ENCODE measurements at regions not wholly inside any gene's neighbourhood (a gene's known extent, or its start where the extent isn't known, plus 50 kb on each side); places are given as distances from the start of the nearest gene placed in this dataset.
"Not testable (repeated sequence)": the region's sequence is repeated elsewhere in the genome, so short reads cannot be mapped to it uniquely, and the experiment has no call there.

DNA sequence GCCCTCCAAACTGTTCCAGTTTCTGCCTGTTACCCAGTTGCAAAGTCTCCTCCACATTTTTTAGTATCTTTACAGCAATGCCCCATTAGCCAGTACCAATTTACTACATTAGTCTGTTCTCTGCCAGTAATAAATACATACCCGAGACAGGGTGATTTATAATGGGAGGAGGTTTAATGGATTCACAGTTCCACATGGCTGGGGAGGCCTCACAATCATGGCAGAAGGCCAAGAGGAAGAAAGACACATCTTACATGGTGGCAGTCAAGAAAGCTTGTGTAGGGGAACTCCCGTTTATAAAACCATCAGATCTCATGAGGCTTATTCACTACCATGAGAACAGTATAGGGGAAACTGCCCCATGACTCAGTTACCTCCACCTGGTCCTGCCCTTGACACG, 600.7 kb upstream of the CDH6 start:
- no peak for DNase-seq

DNA sequence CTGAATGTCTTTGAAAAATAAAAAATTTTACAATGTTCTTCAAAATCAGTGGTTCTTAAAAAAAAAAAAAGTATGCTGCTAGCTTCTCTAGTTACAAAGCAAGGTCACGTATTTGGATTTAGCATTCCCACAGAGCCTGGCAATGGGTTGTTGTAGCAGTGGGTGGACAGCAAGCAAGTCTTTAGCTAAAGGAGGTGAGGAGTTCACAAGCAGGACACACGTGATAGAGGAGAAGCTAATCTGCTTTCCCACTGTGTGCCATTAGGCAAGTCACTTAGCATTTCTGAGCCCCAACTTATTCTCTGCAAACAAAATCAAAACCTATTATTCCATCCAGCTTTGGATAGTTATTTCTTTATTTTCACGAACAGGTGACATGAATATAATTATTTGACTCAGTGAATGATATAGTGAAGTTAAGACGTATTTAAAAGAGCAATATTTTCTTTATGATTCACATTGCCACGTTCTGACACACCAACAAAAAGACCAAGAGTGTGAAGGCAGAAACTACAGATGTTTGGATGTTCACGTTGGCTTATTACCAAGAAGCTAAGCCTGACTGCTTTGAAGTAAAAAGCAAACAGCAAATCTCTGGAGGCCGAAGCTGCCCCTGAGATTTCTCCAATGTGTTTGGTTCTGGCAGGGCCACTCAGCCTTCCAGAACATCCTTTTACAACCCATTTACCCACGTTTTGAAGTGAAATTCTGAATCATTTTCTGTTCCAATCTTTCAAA, 612.1 kb upstream of the CDH6 start:
- DNase-seq: peak; percentile 1

DNA sequence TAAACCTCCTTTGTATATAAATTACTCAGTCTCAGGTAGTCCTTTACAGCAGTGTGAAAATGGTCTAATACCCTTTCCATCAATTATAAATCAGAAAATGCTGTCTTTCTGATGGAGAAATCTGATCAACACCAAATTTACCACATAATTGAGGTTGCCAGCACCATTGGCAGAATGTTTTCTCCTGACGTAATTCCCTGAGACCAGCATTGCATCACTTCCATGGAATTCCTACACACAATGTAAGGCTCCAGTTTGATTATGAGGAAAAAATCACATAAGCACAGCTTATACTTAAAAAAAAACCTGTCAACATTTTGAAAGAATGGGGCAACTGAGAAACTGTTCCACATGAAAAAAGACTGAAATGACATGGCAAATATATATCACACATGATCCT, 618.7 kb upstream of the CDH6 start:
- no peak for DNase-seq

DNA sequence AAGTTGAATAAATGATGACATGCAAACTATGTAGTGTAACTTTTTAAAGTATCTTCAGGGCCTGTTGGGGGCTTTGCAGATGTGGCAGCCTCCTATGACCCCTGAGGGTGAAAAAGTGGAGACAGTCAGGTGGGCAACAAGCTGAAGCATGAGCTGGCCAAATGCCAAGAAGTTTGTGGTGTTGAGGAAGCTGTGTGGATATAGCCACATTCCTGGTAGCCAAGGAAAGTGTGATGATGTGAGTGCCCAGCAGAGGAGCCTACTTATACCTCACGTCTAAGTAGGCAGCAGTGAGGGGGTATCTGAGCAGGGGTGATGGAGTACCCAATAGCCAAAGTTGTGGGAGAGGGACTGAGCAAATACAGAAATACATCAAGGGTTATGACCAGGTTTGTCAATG, 621.2 kb upstream of the CDH6 start:
- peak; percentile 6 for DNase-seq

DNA sequence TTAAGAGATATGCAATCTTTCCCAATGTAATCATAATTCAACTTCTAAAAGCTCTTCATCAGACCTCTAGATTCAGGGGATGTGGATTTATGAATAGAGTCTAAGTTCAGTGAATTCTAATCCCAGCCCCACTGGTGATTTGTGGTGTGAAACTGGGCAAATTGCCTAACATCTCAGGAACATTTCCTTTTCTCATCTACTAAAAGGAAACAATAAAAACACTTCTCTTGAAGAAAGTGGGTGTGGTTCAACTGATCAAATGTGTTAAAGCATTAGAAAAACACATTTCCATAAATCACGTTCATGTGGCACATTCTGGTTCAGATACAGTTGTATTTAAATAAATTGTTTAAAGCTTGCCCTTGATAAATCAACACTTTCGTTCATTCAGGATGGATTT, 631.7 kb upstream of the CDH6 start:
- no peak for DNase-seq

DNA sequence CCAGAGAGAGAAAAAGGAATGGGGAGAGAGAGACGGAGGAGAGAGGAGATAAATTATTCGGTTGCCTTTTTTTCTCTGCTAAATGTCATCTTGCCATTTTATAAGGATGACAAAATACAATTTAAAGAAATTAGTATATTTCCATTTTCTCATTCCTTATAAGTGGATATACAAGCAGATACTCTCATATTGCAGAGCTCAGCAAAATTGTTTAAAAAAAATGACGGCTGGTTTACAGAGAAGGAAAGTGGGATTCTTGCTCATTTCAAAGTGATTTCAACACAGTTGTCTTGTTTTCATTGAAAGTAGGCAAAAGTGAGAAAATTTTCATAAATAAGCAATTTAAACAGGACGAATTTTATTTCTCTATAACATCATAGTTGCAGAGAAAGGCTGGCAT, 641.9 kb upstream of the CDH6 start:
- no peak for DNase-seq

DNA sequence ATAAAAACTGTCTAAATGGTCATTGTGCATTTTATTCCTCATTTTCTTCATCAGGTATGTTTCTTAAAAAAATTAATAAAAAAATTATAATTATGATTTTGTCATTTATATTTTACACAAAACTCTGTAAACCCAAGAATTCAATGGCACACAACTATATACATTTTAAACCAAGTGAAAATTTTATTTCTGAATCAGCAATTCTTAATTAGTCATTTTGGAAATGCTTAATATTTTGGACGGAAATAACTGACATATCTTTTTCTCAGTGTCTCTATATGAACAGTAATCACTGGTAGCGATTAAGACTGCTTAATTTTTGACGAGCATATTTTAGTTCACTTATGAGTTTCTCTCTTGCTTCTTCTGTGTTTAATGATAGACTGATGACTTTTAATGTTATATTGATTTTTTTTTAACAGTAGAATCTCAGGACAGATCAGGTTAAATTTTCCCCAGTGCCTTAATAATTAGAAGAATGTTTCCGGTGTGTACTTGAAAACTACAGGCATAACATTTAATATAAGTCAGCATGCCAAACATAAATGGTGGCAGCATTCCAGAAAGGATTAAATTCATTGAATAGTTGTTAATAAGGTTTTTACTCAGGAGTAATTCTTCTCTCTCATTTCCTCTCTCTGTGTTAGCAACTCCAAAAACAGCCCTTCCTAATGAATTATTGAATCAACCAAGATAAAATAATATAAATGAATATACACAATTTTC, 644.7 kb upstream of the CDH6 start:
- no peak for DNase-seq

DNA sequence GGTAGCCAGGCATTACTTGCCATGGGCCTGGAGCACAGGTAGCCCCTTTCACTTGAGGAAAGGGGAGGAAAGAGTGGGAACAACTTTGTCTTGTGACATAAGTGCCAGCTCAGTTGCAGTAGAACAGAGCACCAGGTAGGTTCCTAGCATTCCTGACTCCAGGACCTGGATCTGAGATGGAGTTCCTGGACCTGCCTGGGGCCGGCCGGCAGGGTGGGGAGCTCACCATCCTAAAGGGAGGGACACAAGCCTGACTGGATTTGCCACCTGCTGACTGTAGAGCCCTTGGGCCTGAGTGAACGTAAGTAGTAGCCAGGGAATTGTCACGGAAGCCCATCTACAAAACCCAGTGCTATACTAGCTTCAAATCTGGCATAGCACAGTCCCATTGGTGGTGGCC, 653.3 kb upstream of the CDH6 start:
- DNase-seq: no peak

DNA sequence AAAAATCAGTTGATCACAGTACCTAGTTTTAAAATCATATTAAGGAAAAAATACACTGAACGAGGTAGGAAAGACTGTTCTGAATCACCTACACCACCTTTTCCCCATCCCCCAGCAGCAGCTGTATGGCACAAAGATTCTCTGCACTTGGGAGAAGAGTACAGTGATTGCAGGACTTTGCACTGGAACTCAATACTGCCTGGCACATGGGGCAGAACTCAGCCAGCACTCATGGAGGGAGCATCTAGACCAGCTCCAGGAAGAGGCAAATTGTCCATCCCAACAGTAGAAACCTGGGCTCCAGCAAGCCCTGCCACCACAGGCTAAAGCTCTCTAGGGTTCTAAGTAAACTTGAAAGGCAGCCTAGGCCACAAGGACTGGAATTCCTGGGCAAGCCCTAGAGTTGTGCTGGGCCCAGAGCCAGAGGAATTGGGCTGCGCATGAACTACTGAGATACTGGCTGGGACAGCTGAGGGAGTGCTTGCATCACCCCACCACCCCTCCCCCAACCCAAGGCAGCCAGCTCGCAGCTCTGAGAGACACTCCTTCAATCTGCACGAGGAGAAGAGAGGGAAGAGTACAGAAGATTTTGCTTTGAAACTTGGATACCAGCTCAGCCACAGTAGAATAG, 654.4 kb upstream of the CDH6 start:
- DNase-seq: peak; percentile 32

DNA sequence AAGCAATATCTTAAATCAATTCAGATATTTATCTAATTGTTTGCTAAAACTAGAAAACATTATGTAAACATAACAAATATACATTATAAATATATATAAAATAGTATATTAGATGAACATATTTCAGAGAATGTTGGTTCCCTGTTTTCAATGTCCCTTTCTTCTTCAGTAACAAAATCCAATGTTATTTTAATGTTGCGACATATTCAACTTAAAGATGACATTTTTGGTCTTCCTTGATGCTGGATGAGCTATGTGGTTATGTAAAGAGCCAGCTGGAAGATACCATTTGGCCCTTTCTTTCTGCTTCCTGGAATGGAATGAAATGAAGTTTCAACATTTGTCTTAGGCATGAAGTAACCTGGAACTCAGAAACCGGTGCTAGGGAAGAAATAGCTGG, 668.1 kb upstream of the CDH6 start:
- no peak for DNase-seq

DNA sequence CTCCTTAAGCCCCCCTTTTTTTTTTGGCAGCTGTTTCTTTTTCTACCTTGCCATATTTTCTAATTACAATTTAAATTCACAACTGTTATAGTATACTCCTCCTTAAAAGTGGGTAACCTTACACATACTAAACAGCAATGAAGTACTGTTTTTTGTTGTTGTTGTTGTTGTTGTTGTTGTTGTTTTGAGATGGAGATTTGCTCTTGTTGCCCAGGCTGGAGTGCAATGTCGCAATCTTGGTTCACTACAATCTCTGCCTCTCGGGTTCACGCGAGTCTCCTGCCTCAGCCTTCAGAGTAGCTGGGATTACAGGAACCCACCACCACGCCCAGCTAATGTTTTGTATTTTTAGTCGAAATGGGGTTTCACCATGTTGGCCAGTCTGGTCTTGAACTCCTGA, 669.1 kb upstream of the CDH6 start:
- no peak for DNase-seq

DNA sequence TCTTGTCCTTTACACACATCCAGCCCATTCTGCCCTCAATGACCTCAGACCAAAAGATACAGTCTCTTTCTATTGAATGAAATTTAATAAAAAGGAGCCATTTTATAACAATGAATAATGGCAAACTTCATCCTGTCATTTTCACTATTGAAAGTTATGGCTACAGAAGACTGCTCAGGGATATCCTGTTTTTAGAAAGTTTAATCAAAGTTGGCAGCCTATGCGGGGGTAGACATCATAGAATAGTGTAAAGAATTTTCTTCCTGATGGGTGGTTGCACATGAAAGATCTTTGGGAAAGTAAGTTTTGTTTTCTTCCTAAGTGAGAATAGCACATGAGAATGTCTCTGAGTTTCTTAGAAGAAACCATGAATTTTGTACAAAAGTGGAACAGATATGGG, 670.4 kb upstream of the CDH6 start:
- no peak for DNase-seq

DNA sequence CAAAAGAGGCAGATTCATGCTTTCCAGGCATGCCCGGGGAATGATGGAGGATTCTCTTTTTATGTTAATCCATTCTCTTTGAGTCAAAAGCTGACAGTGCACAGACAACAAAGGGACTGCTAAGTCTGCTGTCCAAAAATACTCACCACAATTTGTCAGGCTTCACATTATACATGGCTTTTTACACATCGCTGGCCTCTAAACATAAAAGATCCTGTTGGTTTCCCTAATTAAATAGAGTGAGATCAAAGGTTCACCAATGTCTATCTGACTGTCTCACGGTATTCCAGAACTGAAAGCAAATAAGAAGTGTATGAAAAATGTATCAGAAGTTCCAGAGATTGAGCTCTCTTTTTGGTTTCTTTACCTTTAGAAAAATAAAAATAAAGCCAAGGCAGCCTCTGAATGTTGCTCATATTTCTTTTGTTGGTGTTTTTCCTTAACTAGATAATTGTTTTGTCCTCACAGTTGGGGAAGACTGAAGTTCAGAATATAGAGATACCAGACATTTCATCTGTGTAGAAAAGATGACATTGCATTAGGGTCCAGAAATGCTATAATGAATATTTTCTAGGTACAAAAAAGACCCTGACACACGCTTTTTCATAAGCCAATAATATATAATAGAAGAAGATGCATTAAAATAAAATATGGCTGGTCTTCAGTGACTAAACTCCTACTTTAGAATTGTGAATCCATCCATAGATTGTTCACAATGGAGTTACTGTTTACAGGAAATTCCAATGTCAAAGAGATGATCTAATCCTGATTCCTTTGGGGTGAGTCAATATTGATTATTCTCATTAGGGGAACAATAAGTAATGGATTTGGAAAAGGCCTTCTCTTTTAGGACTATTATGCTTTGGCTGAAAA, 688.2 kb upstream of the CDH6 start:
- DNase-seq: peak; percentile 74

DNA sequence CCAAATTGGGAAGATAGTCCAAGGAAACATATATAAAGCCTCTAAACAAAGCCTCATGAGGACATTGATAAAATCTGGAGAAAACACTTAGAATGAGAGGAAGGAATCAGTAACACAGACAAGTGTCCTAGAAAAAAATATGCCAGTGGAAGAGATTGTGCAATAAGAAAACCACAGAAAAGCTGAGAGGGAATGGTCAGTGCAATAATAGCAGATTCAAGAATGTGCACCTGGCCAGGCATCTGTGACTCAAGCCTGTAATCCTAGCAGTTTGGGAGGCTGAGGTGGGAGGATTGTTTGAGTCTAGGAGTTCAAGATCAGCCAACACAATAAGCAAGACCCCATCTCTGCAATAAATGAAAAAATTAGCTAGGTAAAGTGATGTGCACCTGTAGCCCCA, 691.2 kb upstream of the CDH6 start:
- no peak for DNase-seq

DNA sequence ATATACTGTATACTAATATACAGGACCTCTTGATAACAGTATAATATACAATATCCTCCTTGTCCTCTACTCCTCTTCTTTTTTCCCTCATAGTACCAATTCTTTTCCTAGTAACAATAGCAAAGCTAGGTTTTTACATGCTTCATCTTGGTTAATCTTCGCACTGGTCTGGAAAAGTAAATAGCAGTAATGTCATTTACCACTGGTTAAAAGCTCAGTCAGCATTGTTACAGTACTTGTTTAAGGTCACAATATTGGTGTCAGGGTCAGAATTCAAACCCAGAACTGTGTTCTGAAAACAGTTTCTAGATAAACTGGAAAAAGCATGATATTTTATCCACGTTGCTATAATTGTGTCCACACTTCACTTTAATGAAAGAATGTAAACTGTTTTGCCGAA, 692.4 kb upstream of the CDH6 start:
- no peak for DNase-seq

DNA sequence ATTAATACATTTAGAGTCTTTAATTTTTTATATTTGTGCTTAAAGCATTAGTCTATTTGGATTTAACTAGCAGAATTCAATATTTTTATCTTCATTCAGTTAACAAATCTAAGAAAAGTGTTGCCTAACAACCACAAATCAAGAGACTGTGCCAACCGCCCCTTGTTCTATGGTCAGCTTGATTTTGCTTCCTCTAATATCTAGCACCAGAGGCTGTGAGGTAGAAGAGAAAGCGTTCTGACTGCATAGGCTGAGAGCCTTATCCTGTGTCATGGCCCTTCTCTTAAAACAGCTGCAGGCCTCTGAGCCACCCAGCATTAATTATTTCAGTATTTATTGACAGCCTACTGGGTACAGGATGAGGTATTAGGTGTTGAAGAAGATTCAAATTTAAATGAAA, 693.0 kb upstream of the CDH6 start:
- no peak for DNase-seq

DNA sequence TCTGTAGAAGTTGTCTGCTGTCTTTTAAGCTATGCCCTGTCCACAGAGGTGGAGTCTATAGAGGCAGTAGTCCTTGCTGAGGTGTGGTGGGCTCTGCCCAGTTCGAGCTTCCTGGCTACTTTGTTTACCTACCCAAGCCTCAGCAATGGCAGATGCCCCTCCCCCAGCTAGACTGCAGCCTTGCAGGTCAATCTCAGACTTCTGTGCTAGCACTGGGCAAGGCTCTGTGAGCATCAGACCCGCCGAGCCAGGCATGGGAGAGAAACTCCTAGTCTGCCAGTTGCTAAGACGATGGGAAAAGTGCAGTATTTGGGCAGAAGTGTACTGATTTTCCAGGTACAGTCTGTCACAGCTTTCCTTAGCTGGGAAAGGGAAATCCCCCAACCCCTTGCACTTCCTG, 694.1 kb upstream of the CDH6 start:
- DNase-seq: no peak

DNA sequence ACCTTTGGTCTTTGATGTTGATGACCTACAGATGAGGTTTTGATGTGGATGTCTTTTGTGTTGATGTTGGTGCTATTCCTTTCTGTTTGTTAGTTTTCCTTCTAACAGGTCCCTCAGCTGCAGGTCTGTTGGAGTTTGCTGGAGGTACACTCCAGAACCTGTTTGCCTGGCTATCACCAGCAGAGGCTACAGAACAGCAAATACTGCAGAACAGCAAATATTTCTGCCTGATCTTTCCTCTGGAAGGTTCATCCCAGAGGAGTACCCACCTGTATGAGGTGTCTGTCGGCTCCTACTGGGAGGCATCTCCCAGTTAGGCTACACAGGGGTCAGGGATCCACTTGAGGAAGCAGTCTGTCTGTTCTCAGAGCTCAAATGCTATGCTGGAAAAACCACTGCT, 694.5 kb upstream of the CDH6 start:
- no peak for DNase-seq

DNA sequence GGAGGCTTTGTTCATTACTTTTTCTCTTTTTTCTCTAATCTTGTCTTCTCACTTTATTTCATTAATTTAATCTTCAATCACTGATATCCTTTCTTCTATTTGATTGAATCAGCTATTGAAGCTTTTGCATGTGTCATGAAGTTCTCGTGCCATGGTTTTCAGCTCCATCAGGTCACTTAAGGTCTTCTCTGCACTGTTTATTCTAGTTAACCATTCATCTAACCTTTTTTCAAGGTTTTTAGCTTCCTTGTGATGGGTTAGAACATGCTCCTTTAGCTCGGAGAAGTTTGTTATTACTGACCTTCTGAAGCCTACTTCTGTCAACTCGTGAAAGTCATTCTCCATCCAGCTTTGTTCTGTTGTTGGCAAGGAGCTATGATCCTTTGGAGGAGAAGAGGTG, 695.0 kb upstream of the CDH6 start:
- DNase-seq: not testable (repeated sequence)

DNA sequence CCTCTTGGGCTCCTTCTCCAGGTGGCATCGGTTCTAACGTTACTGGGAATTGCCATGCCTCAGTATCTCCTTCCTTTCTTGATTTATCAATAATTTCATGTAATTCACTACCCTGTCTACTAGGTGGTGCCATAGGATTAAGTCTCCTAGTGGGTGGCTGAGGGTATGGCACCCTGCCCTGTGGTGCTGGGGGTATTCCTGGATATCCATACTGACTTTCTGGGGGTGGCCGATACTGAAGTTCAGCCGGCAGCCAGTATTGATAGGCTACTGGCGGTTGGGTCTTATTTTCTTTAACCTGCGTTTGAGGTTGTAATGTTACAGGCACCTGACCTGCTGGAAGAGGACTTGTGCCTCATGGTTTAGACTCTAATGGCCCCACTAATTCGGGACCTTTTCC, 699.4 kb upstream of the CDH6 start:
- not testable (repeated sequence) for DNase-seq

DNA sequence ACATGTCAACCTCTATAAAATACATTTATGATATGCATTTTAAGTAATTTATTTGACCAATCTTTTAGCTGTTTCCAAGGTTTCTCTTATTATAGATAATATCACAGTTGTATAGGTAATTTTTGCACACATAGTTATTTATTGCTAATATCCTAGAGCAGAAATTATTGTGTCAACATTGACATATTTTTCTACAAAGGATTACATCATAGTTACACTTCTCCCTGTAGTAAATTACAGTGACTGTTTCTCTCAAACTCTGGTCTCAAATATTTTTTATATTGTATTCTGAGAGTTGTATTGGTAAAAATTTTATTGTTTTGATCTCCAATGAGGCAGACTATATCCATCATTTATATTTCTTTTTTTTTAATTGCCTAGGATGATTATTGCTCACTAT, 714.4 kb upstream of the CDH6 start:
- no peak for DNase-seq

DNA sequence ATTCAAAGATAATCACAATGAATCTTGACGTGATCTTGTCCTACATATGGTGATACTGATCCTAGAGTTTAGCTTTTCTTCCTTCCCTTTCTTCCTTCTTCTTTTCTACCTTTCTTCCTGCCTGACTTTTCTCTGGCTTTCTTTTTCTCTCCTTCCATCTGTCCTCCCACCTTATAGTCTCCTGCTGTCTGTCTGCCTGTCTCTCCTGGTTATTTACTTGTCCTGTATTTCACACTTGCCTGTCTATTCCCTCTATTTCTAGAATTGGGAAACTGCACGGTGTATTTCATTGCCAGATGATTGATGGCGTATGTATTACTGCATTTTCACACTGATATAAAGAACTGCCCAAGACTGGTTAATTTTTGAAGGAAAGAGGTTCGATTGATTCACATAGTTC, 718.1 kb upstream of the CDH6 start:
- DNase-seq: no peak

DNA sequence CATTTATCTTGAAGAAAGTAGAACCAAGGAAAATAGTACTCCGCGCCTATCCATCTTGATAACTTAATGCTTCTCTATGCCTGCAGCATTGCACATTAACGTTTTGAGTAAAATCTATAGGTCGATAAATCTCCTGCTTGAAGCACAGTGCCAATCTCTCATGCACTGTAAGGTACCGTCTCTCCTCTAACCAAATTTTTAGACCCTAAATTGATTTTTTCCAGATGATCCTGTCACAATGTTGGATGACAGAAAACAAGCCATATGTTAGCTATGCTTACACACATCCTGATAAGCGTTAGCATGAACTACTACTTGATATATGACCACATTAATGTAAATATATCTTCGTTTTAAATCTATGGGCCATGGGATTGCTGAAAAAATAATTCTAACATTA, 723.8 kb upstream of the CDH6 start:
- no peak for DNase-seq
